PC-3 (cell line): ENCODE measurements at regions not wholly inside any gene's neighbourhood (a gene's known extent, or its start where the extent isn't known, plus 50 kb on each side); places are given as distances from the start of the nearest gene placed in this dataset.

Experiments
- ATAC-seq: fragments of 200-7000 bp; cut with Tn5 transposase; 2 replicates; pipeline ENCODE4 v1.9.1; 2020; ENCODE audit warnings: mild to moderate bottlenecking, moderate library complexity
- BruUV-seq: library from RNA; stranded (reverse); fragments of 400-500 nt; replicated peaks from 2 replicates; lab custom pipeline; 2021; lab: Mats Ljungman, UMichigan
- CTCF ChIA-PET: fragments of 300-600 bp; sonication (Branson Sonifier 250); formaldehyde crosslinking; loops from one replicate; lab custom pipeline; 2022; ENCODE audit warnings: antibody characterized with exemption; lab: Charles Lee
- POLR2A ChIA-PET: fragments of 300-600 bp; sonication (Branson Sonifier 250); formaldehyde crosslinking; loops from one replicate; lab custom pipeline; 2022; ENCODE audit warnings: antibody characterized with exemption; ENCODE audit not compliant: unreplicated experiment; lab: Charles Lee
- DNase-seq: peaks from one replicate; pipeline ENCODE4 v3.0.0-alpha.2; 2015
- H2AFZ ChIP-seq: fragments of 300-600 bp; sonication (generic); 2 replicates; pipeline ENCODE4 v1.6.0; 2016; ENCODE audit warnings: antibody characterized with exemption, low read length
- H3F3A ChIP-seq: fragments of 300-600 bp; sonication (generic); one replicate; pipeline ENCODE4 v1.6.0; 2017; ENCODE audit warnings: antibody characterized with exemption, low read length, control low read depth, mild to moderate bottlenecking; ENCODE audit not compliant: unreplicated experiment
- H3K27ac ChIP-seq: fragments of 300-600 bp; sonication (generic); 2 replicates; pipeline ENCODE4 v1.5.1; 2016; ENCODE audit warnings: mild to moderate bottlenecking, low read length
- H3K27me3 ChIP-seq: fragments of 300-600 bp; sonication (generic); 2 replicates; pipeline ENCODE4 v1.6.1; 2016; ENCODE audit warnings: low read length, mixed read lengths
- H3K36me3 ChIP-seq: fragments of 300-600 bp; sonication (generic); 2 replicates; pipeline ENCODE4 v1.6.1; 2016; ENCODE audit warnings: low read depth, mixed run types, low read length, mixed read lengths
- H3K4me1 ChIP-seq: fragments of 300-600 bp; sonication (generic); 2 replicates; pipeline ENCODE4 v1.5.1; 2016; ENCODE audit warnings: low read length; ENCODE audit not compliant: insufficient read depth
- H3K4me2 ChIP-seq: fragments of 300-600 bp; sonication (generic); 2 replicates; pipeline ENCODE4 v1.6.0; 2016; ENCODE audit warnings: low read length
- H3K4me3 ChIP-seq: fragments of 300-600 bp; sonication (generic); 2 replicates; pipeline ENCODE4 v1.5.1; 2016; ENCODE audit warnings: mild to moderate bottlenecking, low read length, mixed read lengths
- H3K79me2 ChIP-seq: fragments of 300-600 bp; sonication (generic); 2 replicates; pipeline ENCODE4 v1.6.1; 2017; ENCODE audit warnings: low read length, mixed read lengths
- H3K9ac ChIP-seq: fragments of 300-600 bp; sonication (generic); 2 replicates; pipeline ENCODE4 v1.6.0; 2016; ENCODE audit warnings: mild to moderate bottlenecking, low read length
- H3K9me2 ChIP-seq: fragments of 300-600 bp; sonication (generic); replicated peaks from 2 replicates; pipeline ENCODE4 v1.6.1; 2016; ENCODE audit warnings: mixed run types, low read length, mixed read lengths
- H3K9me3 ChIP-seq: fragments of 300-600 bp; sonication (generic); 2 replicates; pipeline ENCODE4 v1.6.1; 2016; ENCODE audit warnings: low read length, mixed read lengths
- H4K20me1 ChIP-seq: fragments of 300-600 bp; sonication (generic); 2 replicates; pipeline ENCODE4 v1.6.1; 2016; ENCODE audit warnings: low read length, mixed read lengths
- EZH2 ChIP-seq: fragments of 300-600 bp; sonication (generic); IDR thresholded peaks from one replicate; pipeline ENCODE4 v1.6.1; 2017; ENCODE audit warnings: antibody characterized with exemption, mild to moderate bottlenecking, low read length; ENCODE audit not compliant: unreplicated experiment
- EZH2phosphoT487 ChIP-seq: fragments of 300-600 bp; sonication (generic); IDR thresholded peaks from 2 replicates; pipeline ENCODE4 v1.6.1; 2018; ENCODE audit warnings: mild to moderate bottlenecking, antibody characterized with exemption, low read length, borderline replicate concordance
- intact Hi-C: fragments of 100-400 bp; cut with micrococcal nuclease; formaldehyde crosslinking; loops from 2 replicates; pipeline ENCODE4 v1.9.0; 2023
- TF ChIP-seq, protein P1 (sequence below): fragments of 300-600 bp; sonication (generic); conservative IDR thresholded peaks from 2 replicates; pipeline ENCODE4 v1.5.1; 2017; ENCODE audit warnings: antibody characterized with exemption, low read depth, mild to moderate bottlenecking, low read length

DNA sequence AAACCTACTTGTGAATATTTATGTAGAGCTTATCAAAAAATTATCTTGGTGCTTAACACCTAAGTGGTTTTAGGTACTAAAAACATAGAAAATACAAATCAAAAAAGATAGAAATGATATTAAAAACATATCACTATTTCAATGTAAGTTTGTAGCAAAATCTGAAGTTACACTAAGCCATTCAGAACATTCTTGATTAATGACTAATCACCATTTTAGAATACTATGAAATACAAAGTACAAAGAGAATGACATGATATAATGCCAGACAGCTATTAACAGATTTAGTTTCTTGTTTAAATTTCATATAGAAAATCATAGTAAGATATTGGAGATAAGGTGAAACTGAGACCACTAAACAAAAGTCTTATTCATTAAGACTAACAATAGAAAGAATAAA is 169.7 kb upstream of the AGTR1 start:
- Histone ChIP-seq H3F3A (no peaks in the 10 kb centered on the region), H3K4me1 (no peaks in the 10 kb centered on the region), H3K79me2 (no peaks in the 10 kb centered on the region), H3K4me3 (no peak overlapping the region), H3K9ac (no peak overlapping the region), H3K9me2 (no peaks in the 10 kb centered on the region), H3K27me3 (no peaks in the 10 kb centered on the region), H4K20me1 (no peaks in the 10 kb centered on the region), H2AFZ (no peak overlapping the region), H3K4me2 (no peak overlapping the region), H3K9me3 (no peaks in the 10 kb centered on the region), H3K36me3 (no peaks in the 10 kb centered on the region), H3K27ac (no peak overlapping the region)
- POLR2A ChIA-PET: no interaction called here
- no TSS peak for BruUV-seq
- intact Hi-C loops: no loop called here
- no peak for TF ChIP-seq EZH2
- TF ChIP-seq, protein P1, sequence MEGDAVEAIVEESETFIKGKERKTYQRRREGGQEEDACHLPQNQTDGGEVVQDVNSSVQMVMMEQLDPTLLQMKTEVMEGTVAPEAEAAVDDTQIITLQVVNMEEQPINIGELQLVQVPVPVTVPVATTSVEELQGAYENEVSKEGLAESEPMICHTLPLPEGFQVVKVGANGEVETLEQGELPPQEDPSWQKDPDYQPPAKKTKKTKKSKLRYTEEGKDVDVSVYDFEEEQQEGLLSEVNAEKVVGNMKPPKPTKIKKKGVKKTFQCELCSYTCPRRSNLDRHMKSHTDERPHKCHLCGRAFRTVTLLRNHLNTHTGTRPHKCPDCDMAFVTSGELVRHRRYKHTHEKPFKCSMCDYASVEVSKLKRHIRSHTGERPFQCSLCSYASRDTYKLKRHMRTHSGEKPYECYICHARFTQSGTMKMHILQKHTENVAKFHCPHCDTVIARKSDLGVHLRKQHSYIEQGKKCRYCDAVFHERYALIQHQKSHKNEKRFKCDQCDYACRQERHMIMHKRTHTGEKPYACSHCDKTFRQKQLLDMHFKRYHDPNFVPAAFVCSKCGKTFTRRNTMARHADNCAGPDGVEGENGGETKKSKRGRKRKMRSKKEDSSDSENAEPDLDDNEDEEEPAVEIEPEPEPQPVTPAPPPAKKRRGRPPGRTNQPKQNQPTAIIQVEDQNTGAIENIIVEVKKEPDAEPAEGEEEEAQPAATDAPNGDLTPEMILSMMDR: no peak
- CTCF ChIA-PET: no interaction called here
- ATAC-seq (no peak), DNase-seq (no peak)

DNA sequence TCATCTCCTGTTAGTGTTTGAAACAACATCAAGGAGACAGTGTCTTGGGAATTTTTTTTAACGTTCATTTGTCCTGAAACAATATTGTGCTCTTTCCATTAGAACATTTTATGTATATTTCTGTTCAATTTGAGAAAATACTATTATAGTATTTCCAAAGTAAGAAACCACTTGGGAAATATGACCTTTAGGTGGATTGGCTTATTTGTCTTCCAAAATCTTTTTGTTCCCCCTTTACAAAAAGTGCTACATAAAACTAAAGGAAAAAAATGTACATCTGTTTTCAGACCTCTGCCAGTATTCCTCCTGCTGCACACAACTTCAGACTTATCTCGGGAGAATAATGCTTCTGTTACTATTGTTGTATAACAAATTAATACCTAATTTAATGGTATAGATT is 165.9 kb upstream of the AGTR1 start:
- Histone ChIP-seq H3K27me3 (0 out of 2 replicates have a peak, but pooled peaks cover 6% of the 10 kb centered on the region), H3K4me3 (no peak overlapping the region), H3K4me1 (no peaks in the 10 kb centered on the region), H3K9me3 (no peaks in the 10 kb centered on the region), H3K27ac (no peak overlapping the region), H3K9me2 (no peaks in the 10 kb centered on the region), H3F3A (no peaks in the 10 kb centered on the region), H3K9ac (no peak overlapping the region), H3K4me2 (no peak overlapping the region), H3K79me2 (no peaks in the 10 kb centered on the region), H2AFZ (no peak overlapping the region), H3K36me3 (no peaks in the 10 kb centered on the region), H4K20me1 (no peaks in the 10 kb centered on the region)
- DNase-seq (no peak), ATAC-seq (no peak)
- CTCF ChIA-PET: no interaction called here
- no TSS peak for BruUV-seq
- TF ChIP-seq, protein P1: no peak
- TF ChIP-seq EZH2 (no peak), EZH2phosphoT487 (no peak)
- intact Hi-C loops: no loop called here
- POLR2A ChIA-PET: no interaction called here

DNA sequence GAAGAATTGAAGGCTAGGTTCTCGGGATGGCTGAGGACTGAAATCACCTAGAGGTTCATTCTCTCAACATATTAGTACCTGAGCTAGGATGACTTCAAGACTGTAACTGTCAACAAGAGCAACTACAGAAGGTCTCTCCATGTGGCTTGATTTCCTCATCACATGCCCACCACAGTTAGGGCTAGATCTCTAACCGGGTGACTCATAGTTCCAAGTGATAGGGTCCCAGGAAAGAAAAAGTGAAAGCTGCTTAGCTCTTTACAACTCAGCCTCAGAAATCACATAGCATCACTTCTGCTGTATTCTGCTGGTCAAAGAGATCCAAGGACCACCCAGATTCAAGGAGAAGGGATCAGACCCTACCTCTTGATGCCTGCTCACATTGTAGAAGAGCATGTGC is 165.4 kb upstream of the AGTR1 start:
- Histone ChIP-seq H3K27me3 (0 out of 2 replicates have a peak, but pooled peaks cover 6% of the 10 kb centered on the region), H3K4me1 (no peaks in the 10 kb centered on the region), H3K9me3 (no peaks in the 10 kb centered on the region), H3K36me3 (no peaks in the 10 kb centered on the region), H2AFZ (no peak overlapping the region), H4K20me1 (no peaks in the 10 kb centered on the region), H3K27ac (no peak overlapping the region), H3K9ac (no peak overlapping the region), H3K4me3 (no peak overlapping the region), H3K4me2 (no peak overlapping the region), H3K9me2 (no peaks in the 10 kb centered on the region), H3K79me2 (no peaks in the 10 kb centered on the region), H3F3A (no peaks in the 10 kb centered on the region)
- BruUV-seq: no TSS peak
- TF ChIP-seq EZH2phosphoT487: no peak
- TF ChIP-seq EZH2: no peak
- TF ChIP-seq, protein P1: no peak
- POLR2A ChIA-PET: no interaction called here
- CTCF ChIA-PET: no interaction called here
- DNase-seq: no peak
- intact Hi-C loops: no loop called here
- ATAC-seq: no peak
